Liver (tissue), 8 donors: ENCODE measurements at regions not wholly inside any gene's neighbourhood (a gene's known extent, or its start where the extent isn't known, plus 50 kb on each side); places are given as distances from the start of the nearest gene placed in this dataset.

Experiments used
- DNase-seq: peaks from one replicate; pipeline ENCODE4 v3.0.0-alpha.2; 2017; ENCODE audit warnings: low spot score
- H3K27ac ChIP-seq, 2 donors: one replicate each; pipeline ENCODE4 v1.7.0; 2013; ENCODE audit warnings: inconsistent platforms in 2 of 2, low read length in 2 of 2, control low read depth in 1 of 2, low read depth in 1 of 2, mild to moderate bottlenecking in 1 of 2
- H3K27me3 ChIP-seq, 4 donors: one replicate each; pipeline versions ENCODE4 v1.6.1 to v1.7.0; 2013; ENCODE audit warnings: low read length in 3 of 4, inconsistent platforms in 1 of 4, mild to moderate bottlenecking in 1 of 4, moderate library complexity in 1 of 4; ENCODE audit not compliant: control insufficient read depth in 4 of 4, insufficient read depth in 4 of 4
- H3K36me3 ChIP-seq, 4 donors: one replicate each; pipeline versions ENCODE4 v1.6.1 to v1.7.0; 2013; ENCODE audit warnings: low read length in 3 of 4, mild to moderate bottlenecking in 3 of 4, low read depth in 1 of 4, moderate library complexity in 1 of 4; ENCODE audit not compliant: control insufficient read depth in 4 of 4, insufficient read depth in 3 of 4
- H3K4me1 ChIP-seq, 4 donors: one replicate each; pipeline versions ENCODE4 v1.6.1 to v1.7.0; 2013; ENCODE audit warnings: low read length in 3 of 4, mild to moderate bottlenecking in 3 of 4, moderate library complexity in 1 of 4; ENCODE audit not compliant: control insufficient read depth in 4 of 4, insufficient read depth in 4 of 4
- H3K4me3 ChIP-seq, 3 donors: one replicate each; pipeline versions ENCODE4 v1.6.1 to v1.7.0; 2013; ENCODE audit warnings: low read length in 3 of 3, control low read depth in 1 of 3, low read depth in 1 of 3, mild to moderate bottlenecking in 1 of 3
- H3K9ac ChIP-seq, 2 donors: one replicate each; pipeline ENCODE4 v1.7.0; 2013; ENCODE audit warnings: low read length in 2 of 2, mild to moderate bottlenecking in 2 of 2, moderate library complexity in 2 of 2, control low read depth in 1 of 2, low read depth in 1 of 2
- H3K9me3 ChIP-seq, 4 donors: one replicate each; pipeline versions ENCODE4 v1.6.1 to v1.7.0; 2013; ENCODE audit warnings: low read length in 3 of 4; ENCODE audit not compliant: control insufficient read depth in 4 of 4
- EGR1 ChIP-seq, 2 donors: IDR thresholded peaks; 2 replicates each; pipeline ENCODE4 v1.6.1; 2016 to 2018; ENCODE audit warnings: antibody characterized with exemption in 2 of 2, low read depth in 2 of 2
- FOXA1 ChIP-seq: IDR thresholded peaks from 2 replicates; pipeline ENCODE4 v1.6.1; 2016; ENCODE audit warnings: antibody characterized with exemption
- FOXA2 ChIP-seq: IDR thresholded peaks from 2 replicates; pipeline ENCODE4 v1.6.1; 2016; ENCODE audit warnings: antibody characterized with exemption
- GABPA ChIP-seq, 2 donors: IDR thresholded peaks in 1 of 2; conservative IDR thresholded peaks in 1 of 2; 2 replicates each; pipeline ENCODE4 v1.6.1; 2016; ENCODE audit warnings: antibody characterized with exemption in 2 of 2, mild to moderate bottlenecking in 1 of 2, moderate library complexity in 1 of 2
- HNF4A ChIP-seq, 2 donors: conservative IDR thresholded peaks; 2 replicates each; pipeline ENCODE4 v1.6.1; 2016; ENCODE audit warnings: antibody characterized with exemption in 2 of 2, mild to moderate bottlenecking in 2 of 2
- HNF4G ChIP-seq: IDR thresholded peaks from 2 replicates; pipeline ENCODE4 v1.6.1; 2016; ENCODE audit warnings: antibody characterized with exemption
- NR2F2 ChIP-seq: IDR thresholded peaks from 2 replicates; pipeline ENCODE4 v1.6.1; 2016; ENCODE audit warnings: antibody characterized with exemption
- RAD21 ChIP-seq, 2 donors: IDR thresholded peaks; 2 replicates each; pipeline ENCODE4 v1.6.1; 2016; ENCODE audit warnings: antibody characterized with exemption in 2 of 2, mild to moderate bottlenecking in 2 of 2
- REST ChIP-seq: IDR thresholded peaks from 2 replicates; pipeline ENCODE4 v1.6.1; 2016; ENCODE audit warnings: antibody characterized with exemption, mild to moderate bottlenecking
- RXRA ChIP-seq, 2 donors: IDR thresholded peaks; 2 replicates each; pipeline ENCODE4 v1.6.1; 2017 to 2018; ENCODE audit warnings: antibody characterized with exemption in 2 of 2, mild to moderate bottlenecking in 1 of 2
- SP1 ChIP-seq: IDR thresholded peaks from 2 replicates; pipeline ENCODE4 v1.6.1; 2018; ENCODE audit warnings: antibody characterized with exemption, mild to moderate bottlenecking
- TAF1 ChIP-seq: conservative IDR thresholded peaks from 2 replicates; pipeline ENCODE4 v1.6.1; 2016; ENCODE audit warnings: antibody characterized with exemption, mild to moderate bottlenecking
- WGBS: extraction: QIAGEN DNeasy Blood & Tissue Kit; methylation state at CpG from one replicate; pipeline ENCODE4 v1.1.7; 2013; 5-methylcytosine and 5-hydroxymethylcytosine counted together
- TF ChIP-seq, protein P1 (sequence below): IDR thresholded peaks from 2 replicates; pipeline ENCODE4 v1.6.1; 2016; ENCODE audit warnings: antibody characterized with exemption
- TF ChIP-seq, protein P2 (sequence below): fragments of 150-350 bp; IDR thresholded peaks from 2 replicates; pipeline ENCODE4 v1.5.1; 2017; ENCODE audit warnings: improper control_type of control experiment, low read depth, low read length; ENCODE audit not compliant: missing input control
- TF ChIP-seq, protein P3 (sequence below): IDR thresholded peaks from 2 replicates; pipeline ENCODE4 v1.6.1; 2016; ENCODE audit warnings: antibody characterized with exemption
- TF ChIP-seq, protein P4 (sequence below): IDR thresholded peaks from 2 replicates; pipeline ENCODE4 v1.6.1; 2016; ENCODE audit warnings: antibody characterized with exemption
- donor health status: healthy.
- donor health status: healthy.
- donor health status: healthy.
- donor health status: healthy.
- donor health status: healthy.

GRCh38 chr3:82084824-82085223, 323.4 kb upstream of the GBE1 start:
- Histone ChIP-seq H3K27me3 (no peaks in the 10 kb centered on the region), H3K4me1 (no peaks in the 10 kb centered on the region), H3K27ac (no peak overlapping the region), H3K36me3 (no peaks in the 10 kb centered on the region), H3K9me3 (no peaks in the 10 kb centered on the region), H3K4me3 (no peak overlapping the region), H3K9ac (no peak overlapping the region)
- DNase-seq, result no peak
- no peak for TF ChIP-seq REST
- no peak for TF ChIP-seq SP1
- TF ChIP-seq, protein P1, sequence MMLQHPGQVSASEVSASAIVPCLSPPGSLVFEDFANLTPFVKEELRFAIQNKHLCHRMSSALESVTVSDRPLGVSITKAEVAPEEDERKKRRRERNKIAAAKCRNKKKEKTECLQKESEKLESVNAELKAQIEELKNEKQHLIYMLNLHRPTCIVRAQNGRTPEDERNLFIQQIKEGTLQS, result no peak
- 72% methylated on average over 1 of the region's 1 CpG for WGBS

DNA sequence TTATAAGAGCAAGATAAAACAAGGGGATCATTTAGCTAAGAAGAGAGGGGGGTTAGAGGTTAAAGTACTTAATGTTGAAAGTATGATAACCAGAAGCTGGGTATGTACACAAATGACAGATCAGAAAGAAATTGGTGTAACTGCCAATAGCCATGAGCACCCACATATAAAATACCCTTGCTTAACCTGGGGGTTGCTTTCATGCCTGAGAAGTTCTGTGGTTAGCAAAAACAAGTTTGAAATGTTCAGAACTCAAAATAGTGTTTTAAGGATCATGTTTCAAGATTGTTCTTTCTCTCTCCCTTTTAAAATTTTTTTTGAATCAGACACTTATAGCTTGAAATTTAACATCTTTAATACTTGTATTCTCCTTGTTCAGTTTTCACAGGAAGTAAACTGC, 321.4 kb upstream of the GBE1 start:
- H3K4me1 ChIP-seq, result no peaks in the 10 kb centered on the region
- H3K9ac ChIP-seq, result no peak overlapping the region
- H3K27ac ChIP-seq, result no peak overlapping the region
- TF ChIP-seq, protein P2, sequence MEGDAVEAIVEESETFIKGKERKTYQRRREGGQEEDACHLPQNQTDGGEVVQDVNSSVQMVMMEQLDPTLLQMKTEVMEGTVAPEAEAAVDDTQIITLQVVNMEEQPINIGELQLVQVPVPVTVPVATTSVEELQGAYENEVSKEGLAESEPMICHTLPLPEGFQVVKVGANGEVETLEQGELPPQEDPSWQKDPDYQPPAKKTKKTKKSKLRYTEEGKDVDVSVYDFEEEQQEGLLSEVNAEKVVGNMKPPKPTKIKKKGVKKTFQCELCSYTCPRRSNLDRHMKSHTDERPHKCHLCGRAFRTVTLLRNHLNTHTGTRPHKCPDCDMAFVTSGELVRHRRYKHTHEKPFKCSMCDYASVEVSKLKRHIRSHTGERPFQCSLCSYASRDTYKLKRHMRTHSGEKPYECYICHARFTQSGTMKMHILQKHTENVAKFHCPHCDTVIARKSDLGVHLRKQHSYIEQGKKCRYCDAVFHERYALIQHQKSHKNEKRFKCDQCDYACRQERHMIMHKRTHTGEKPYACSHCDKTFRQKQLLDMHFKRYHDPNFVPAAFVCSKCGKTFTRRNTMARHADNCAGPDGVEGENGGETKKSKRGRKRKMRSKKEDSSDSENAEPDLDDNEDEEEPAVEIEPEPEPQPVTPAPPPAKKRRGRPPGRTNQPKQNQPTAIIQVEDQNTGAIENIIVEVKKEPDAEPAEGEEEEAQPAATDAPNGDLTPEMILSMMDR, result no peak
- TF ChIP-seq, protein P3, sequence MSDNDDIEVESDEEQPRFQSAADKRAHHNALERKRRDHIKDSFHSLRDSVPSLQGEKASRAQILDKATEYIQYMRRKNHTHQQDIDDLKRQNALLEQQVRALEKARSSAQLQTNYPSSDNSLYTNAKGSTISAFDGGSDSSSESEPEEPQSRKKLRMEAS, result no peak
- TF ChIP-seq TAF1 (no peak), EGR1 (IDR thresholded peaks at IDR 0.05; ENCODE audit: low read depth in 2 of 2) (no peak), RXRA (IDR thresholded peaks at IDR 0.05) (no peak), GABPA (IDR thresholded peaks at IDR 0.05 in 1 of 2, conservative IDR thresholded peaks at IDR 0.05 in 1 of 2) (no peak), FOXA2 (no peak), HNF4A (conservative IDR thresholded peaks at IDR 0.05) (no peak), RAD21 (IDR thresholded peaks at IDR 0.05) (no peak), HNF4G (no peak), NR2F2 (no peak), SP1 (no peak), FOXA1 (no peak)
- TF ChIP-seq, protein P4, sequence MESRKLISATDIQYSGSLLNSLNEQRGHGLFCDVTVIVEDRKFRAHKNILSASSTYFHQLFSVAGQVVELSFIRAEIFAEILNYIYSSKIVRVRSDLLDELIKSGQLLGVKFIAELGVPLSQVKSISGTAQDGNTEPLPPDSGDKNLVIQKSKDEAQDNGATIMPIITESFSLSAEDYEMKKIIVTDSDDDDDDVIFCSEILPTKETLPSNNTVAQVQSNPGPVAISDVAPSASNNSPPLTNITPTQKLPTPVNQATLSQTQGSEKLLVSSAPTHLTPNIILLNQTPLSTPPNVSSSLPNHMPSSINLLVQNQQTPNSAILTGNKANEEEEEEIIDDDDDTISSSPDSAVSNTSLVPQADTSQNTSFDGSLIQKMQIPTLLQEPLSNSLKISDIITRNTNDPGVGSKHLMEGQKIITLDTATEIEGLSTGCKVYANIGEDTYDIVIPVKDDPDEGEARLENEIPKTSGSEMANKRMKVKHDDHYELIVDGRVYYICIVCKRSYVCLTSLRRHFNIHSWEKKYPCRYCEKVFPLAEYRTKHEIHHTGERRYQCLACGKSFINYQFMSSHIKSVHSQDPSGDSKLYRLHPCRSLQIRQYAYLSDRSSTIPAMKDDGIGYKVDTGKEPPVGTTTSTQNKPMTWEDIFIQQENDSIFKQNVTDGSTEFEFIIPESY, result no peak
- TF ChIP-seq, protein P1, result no peak
- no peaks in the 10 kb centered on the region for H3K27me3 ChIP-seq
- no peak overlapping the region for H3K4me3 ChIP-seq
- DNase-seq, result no peak
- H3K36me3 ChIP-seq, result no peaks in the 10 kb centered on the region
- H3K9me3 ChIP-seq, result no peaks in the 10 kb centered on the region
